ENCODE measurements at regions not wholly inside any gene's neighbourhood (a gene's known extent, or its start where the extent isn't known, plus 50 kb on each side); places are given as distances from the start of the nearest gene placed in this dataset.

GRCh38 chr14:39763402-39763890, 331.2 kb upstream of the FBXO33 start:
- H3K36me3 ChIP-seq (ENCODE audit: control insufficient read depth, insufficient read depth, low read length), result no peaks in the 10 kb centered on the region
- no peak overlapping the region for H3K4me3 ChIP-seq (ENCODE audit: low read depth in 2 of 2, low read length in 2 of 2)
- H3K27ac ChIP-seq (ENCODE audit: low read length), result no peak overlapping the region
- no peaks in the 10 kb centered on the region for H3K4me1 ChIP-seq (ENCODE audit: control insufficient read depth, insufficient read depth, low read length)
- CTCF ChIA-PET, result no interaction called here
- BruUV-seq (replicated peaks), result no TSS peak
- ATAC-seq (no peak), DNase-seq (ENCODE audit: low read depth, low spot score) (no peak)
- H3K9me3 ChIP-seq (ENCODE audit: control insufficient read depth, insufficient read depth, low read depth, low read length), result no peaks in the 10 kb centered on the region
- in situ Hi-C loops (cut with HindIII; ENCODE audit: low pct_unique_long_range_greater_than_20kb, low sequenced_read_pairs), result no loop called here
- intact Hi-C loops (cut with micrococcal nuclease; ENCODE audit: unreplicated experiment), result no loop called here
- no peaks in the 10 kb centered on the region for H3K27me3 ChIP-seq (ENCODE audit: control insufficient read depth, insufficient read depth, low read length)
- TF ChIP-seq REST (IDR thresholded peaks at IDR 0.05; ENCODE audit: insufficient read depth in 1 of 2, low read depth in 2 of 2, low read length in 1 of 2), result no peak
- TF ChIP-seq SIN3A (IDR thresholded peaks at IDR 0.05; ENCODE audit: borderline replicate concordance, insufficient read depth, low read depth, low read length), result no peak
- no peak for TF ChIP-seq TCF7L2 (IDR thresholded peaks at IDR 0.05; ENCODE audit: low read depth, low read length)
- POLR2A ChIA-PET, result no interaction called here

- DNase-seq (ENCODE audit: low read depth, low spot score), result no peak
- no peaks in the 10 kb centered on the region for H3K27me3 ChIP-seq (ENCODE audit: control insufficient read depth, insufficient read depth, low read length)
These were observed 330.6 kb upstream of the FBXO33 start for GRCh38 chr14:39762576-39763401.

More at GRCh38 chr14:39762576-39763401, 330.6 kb upstream of the FBXO33 start:
- ChIA-PET POLR2A (no interaction called here), CTCF (no interaction called here)
- TF ChIP-seq TCF7L2 (IDR thresholded peaks at IDR 0.05; ENCODE audit: low read depth, low read length), result no peak
- no peak for TF ChIP-seq REST (IDR thresholded peaks at IDR 0.05; ENCODE audit: insufficient read depth in 1 of 2, low read depth in 2 of 2, low read length in 1 of 2)
- TF ChIP-seq CTCF (IDR thresholded peaks at IDR 0.05), result no peak
- no peak for TF ChIP-seq POLR2AphosphoS5 (IDR thresholded peaks at IDR 0.05; ENCODE audit: low read depth, low read length)
- TF ChIP-seq SIN3A (IDR thresholded peaks at IDR 0.05; ENCODE audit: borderline replicate concordance, insufficient read depth, low read depth, low read length), result no peak
- H3K36me3 ChIP-seq (ENCODE audit: control insufficient read depth, insufficient read depth, low read length), result no peaks in the 10 kb centered on the region
- in situ Hi-C loops (cut with HindIII; ENCODE audit: low pct_unique_long_range_greater_than_20kb, low sequenced_read_pairs), result no loop called here
- no TSS peak for BruUV-seq (replicated peaks)
- intact Hi-C loops (cut with micrococcal nuclease; ENCODE audit: unreplicated experiment), result no loop called here
- no peak overlapping the region for H3K4me3 ChIP-seq (ENCODE audit: low read depth in 2 of 2, low read length in 2 of 2)
- no peak overlapping the region for H3K27ac ChIP-seq (ENCODE audit: low read length)
- no peak for ATAC-seq
- no peaks in the 10 kb centered on the region for H3K9me3 ChIP-seq (ENCODE audit: control insufficient read depth, insufficient read depth, low read depth, low read length)
- H3K4me1 ChIP-seq (ENCODE audit: control insufficient read depth, insufficient read depth, low read length), result no peaks in the 10 kb centered on the region

All from Panc1 (cell line).